Neural cell (in vitro differentiated cells): ENCODE measurements at regions not wholly inside any gene's neighbourhood (a gene's known extent, or its start where the extent isn't known, plus 50 kb on each side); places are given as distances from the start of the nearest gene placed in this dataset.

ENCODE experiments used
- CTCF ChIP-seq: fragments of 450-650 bp; IDR thresholded peaks from 2 replicates; pipeline ENCODE4 v1.5.1; 2014; ENCODE audit warnings: antibody characterized with exemption, mild to moderate bottlenecking, moderate library complexity; ENCODE audit not compliant: poor library complexity, severe bottlenecking
- EZH2 ChIP-seq: fragments of 200-600, 300-800 bp; shearing (Covaris generic), sonication (generic); IDR thresholded peaks from 2 replicates; pipeline ENCODE4 v1.6.1; 2014; ENCODE audit warnings: antibody characterized with exemption, low read length, borderline replicate concordance, mild to moderate bottlenecking; ENCODE audit not compliant: insufficient read depth, poor library complexity, severe bottlenecking
- POLR2AphosphoS5 ChIP-seq: IDR thresholded peaks from 2 replicates; pipeline ENCODE4 v1.6.1; 2012
- RAD21 ChIP-seq: fragments of 450-650 bp; conservative IDR thresholded peaks from 2 replicates; pipeline ENCODE4 v1.6.1; 2014; ENCODE audit warnings: antibody characterized with exemption, mild to moderate bottlenecking, moderate library complexity
- REST ChIP-seq: IDR thresholded peaks from 2 replicates; pipeline ENCODE4 v1.6.1; 2012; ENCODE audit warnings: borderline replicate concordance
- TAF1 ChIP-seq: IDR thresholded peaks from 2 replicates; pipeline ENCODE4 v1.6.1; 2012; ENCODE audit warnings: low read depth

GRCh38 chr7:28329661-28330363 lies 82.5 kb upstream of the CREB5 start:
- TF ChIP-seq RAD21 (no peak), CTCF (no peak), POLR2AphosphoS5 (no peak), TAF1 (no peak), REST (no peak), EZH2 (no peak)
